ENCODE measurements at regions not wholly inside any gene's neighbourhood (a gene's known extent, or its start where the extent isn't known, plus 50 kb on each side); places are given as distances from the start of the nearest gene placed in this dataset.

DNA sequence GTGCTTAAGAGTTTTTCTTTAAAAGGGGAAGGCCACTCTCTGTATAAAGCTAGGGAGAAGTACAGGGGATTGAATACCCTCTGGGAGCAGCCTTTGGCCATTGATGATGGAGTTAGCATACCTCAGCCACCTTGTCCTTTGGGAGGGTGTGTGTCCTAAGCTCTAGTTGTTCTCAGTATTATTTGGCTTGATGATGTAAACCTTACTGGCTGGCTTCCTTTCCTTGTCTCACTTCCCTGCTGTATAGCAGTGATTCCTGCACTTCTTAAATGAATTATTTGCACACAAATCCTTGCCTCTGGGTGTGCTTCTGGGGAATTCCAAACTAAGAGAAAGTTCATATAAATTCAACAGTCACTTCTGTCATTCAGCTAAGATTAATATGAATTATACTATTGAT lies 234.9 kb upstream of the RIOK2 start:
- BruUV-seq (replicated peaks) = no TSS peak
- CTCF ChIA-PET = no interaction called here
- DNase-seq (ENCODE audit: low read depth, low spot score) (no peak), ATAC-seq (no peak)
- no peaks in the 10 kb centered on the region for H3K27me3 ChIP-seq (ENCODE audit: control insufficient read depth, insufficient read depth, low read length)
- H3K27ac ChIP-seq (ENCODE audit: low read length) = no peak overlapping the region
- H3K36me3 ChIP-seq (ENCODE audit: control insufficient read depth, insufficient read depth, low read length) = no peaks in the 10 kb centered on the region
- in situ Hi-C loops (cut with HindIII; ENCODE audit: low pct_unique_long_range_greater_than_20kb, low sequenced_read_pairs) (no loop called here), intact Hi-C loops (cut with micrococcal nuclease; ENCODE audit: unreplicated experiment) (no loop called here)
- POLR2A ChIA-PET = no interaction called here
- no peaks in the 10 kb centered on the region for H3K4me1 ChIP-seq (ENCODE audit: control insufficient read depth, insufficient read depth, low read length)
- TF ChIP-seq, protein P1, sequence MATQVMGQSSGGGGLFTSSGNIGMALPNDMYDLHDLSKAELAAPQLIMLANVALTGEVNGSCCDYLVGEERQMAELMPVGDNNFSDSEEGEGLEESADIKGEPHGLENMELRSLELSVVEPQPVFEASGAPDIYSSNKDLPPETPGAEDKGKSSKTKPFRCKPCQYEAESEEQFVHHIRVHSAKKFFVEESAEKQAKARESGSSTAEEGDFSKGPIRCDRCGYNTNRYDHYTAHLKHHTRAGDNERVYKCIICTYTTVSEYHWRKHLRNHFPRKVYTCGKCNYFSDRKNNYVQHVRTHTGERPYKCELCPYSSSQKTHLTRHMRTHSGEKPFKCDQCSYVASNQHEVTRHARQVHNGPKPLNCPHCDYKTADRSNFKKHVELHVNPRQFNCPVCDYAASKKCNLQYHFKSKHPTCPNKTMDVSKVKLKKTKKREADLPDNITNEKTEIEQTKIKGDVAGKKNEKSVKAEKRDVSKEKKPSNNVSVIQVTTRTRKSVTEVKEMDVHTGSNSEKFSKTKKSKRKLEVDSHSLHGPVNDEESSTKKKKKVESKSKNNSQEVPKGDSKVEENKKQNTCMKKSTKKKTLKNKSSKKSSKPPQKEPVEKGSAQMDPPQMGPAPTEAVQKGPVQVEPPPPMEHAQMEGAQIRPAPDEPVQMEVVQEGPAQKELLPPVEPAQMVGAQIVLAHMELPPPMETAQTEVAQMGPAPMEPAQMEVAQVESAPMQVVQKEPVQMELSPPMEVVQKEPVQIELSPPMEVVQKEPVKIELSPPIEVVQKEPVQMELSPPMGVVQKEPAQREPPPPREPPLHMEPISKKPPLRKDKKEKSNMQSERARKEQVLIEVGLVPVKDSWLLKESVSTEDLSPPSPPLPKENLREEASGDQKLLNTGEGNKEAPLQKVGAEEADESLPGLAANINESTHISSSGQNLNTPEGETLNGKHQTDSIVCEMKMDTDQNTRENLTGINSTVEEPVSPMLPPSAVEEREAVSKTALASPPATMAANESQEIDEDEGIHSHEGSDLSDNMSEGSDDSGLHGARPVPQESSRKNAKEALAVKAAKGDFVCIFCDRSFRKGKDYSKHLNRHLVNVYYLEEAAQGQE (IDR thresholded peaks at IDR 0.05; ENCODE audit: insufficient read depth in 1 of 2, low read depth in 2 of 2, low read length in 1 of 2) = no peak
- TF ChIP-seq, protein P2, sequence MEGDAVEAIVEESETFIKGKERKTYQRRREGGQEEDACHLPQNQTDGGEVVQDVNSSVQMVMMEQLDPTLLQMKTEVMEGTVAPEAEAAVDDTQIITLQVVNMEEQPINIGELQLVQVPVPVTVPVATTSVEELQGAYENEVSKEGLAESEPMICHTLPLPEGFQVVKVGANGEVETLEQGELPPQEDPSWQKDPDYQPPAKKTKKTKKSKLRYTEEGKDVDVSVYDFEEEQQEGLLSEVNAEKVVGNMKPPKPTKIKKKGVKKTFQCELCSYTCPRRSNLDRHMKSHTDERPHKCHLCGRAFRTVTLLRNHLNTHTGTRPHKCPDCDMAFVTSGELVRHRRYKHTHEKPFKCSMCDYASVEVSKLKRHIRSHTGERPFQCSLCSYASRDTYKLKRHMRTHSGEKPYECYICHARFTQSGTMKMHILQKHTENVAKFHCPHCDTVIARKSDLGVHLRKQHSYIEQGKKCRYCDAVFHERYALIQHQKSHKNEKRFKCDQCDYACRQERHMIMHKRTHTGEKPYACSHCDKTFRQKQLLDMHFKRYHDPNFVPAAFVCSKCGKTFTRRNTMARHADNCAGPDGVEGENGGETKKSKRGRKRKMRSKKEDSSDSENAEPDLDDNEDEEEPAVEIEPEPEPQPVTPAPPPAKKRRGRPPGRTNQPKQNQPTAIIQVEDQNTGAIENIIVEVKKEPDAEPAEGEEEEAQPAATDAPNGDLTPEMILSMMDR (IDR thresholded peaks at IDR 0.05) = no peak
- TF ChIP-seq SIN3A (IDR thresholded peaks at IDR 0.05; ENCODE audit: borderline replicate concordance, insufficient read depth, low read depth, low read length) (no peak), TCF7L2 (IDR thresholded peaks at IDR 0.05; ENCODE audit: low read depth, low read length) (no peak), POLR2AphosphoS5 (IDR thresholded peaks at IDR 0.05; ENCODE audit: low read depth, low read length) (no peak)
- no peaks in the 10 kb centered on the region for H3K9me3 ChIP-seq (ENCODE audit: control insufficient read depth, insufficient read depth, low read depth, low read length)
- no peak overlapping the region for H3K4me3 ChIP-seq (ENCODE audit: low read depth in 2 of 2, low read length in 2 of 2)

DNA sequence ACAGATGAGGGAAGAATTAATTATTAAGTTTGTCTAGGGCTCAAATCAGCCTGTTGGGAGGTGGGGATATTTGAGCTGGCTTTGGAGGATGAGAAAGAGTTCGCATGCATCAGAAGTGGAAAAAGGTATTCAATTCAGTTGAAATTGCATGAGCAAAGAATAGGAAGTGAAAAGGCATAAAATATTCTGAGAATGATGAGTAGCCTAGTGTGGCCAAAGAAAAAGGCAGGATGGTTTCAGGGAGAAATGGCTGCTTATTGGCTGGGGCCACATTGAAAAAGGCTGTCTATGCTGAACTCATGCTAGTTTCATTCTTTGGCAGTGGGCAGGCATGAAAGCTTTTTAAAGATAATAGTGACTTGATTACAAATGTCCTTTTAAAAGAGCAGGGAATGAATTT lies 235.4 kb upstream of the RIOK2 start:
- in situ Hi-C loops (cut with HindIII; ENCODE audit: low pct_unique_long_range_greater_than_20kb, low sequenced_read_pairs) = no loop called here
- TF ChIP-seq SIN3A (IDR thresholded peaks at IDR 0.05; ENCODE audit: borderline replicate concordance, insufficient read depth, low read depth, low read length) (no peak), TCF7L2 (IDR thresholded peaks at IDR 0.05; ENCODE audit: low read depth, low read length) (no peak), POLR2AphosphoS5 (IDR thresholded peaks at IDR 0.05; ENCODE audit: low read depth, low read length) (no peak)
- TF ChIP-seq, protein P2 (IDR thresholded peaks at IDR 0.05) = no peak
- TF ChIP-seq, protein P1 (IDR thresholded peaks at IDR 0.05; ENCODE audit: insufficient read depth in 1 of 2, low read depth in 2 of 2, low read length in 1 of 2) = no peak
- CTCF ChIA-PET = no interaction called here
- Histone ChIP-seq H3K9me3 (ENCODE audit: control insufficient read depth, insufficient read depth, low read depth, low read length) (no peaks in the 10 kb centered on the region), H3K27ac (ENCODE audit: low read length) (no peak overlapping the region), H3K36me3 (ENCODE audit: control insufficient read depth, insufficient read depth, low read length) (no peaks in the 10 kb centered on the region), H3K4me1 (ENCODE audit: control insufficient read depth, insufficient read depth, low read length) (no peaks in the 10 kb centered on the region), H3K4me3 (ENCODE audit: low read depth in 2 of 2, low read length in 2 of 2) (no peak overlapping the region), H3K27me3 (ENCODE audit: control insufficient read depth, insufficient read depth, low read length) (no peaks in the 10 kb centered on the region)
- no peak for DNase-seq (ENCODE audit: low read depth, low spot score)
- no TSS peak for BruUV-seq (replicated peaks)
- intact Hi-C loops (cut with micrococcal nuclease; ENCODE audit: unreplicated experiment) = no loop called here
- POLR2A ChIA-PET = no interaction called here
- ATAC-seq = no peak
